GM18907 (cell line): ENCODE measurements at regions not wholly inside any gene's neighbourhood (a gene's known extent, or its start where the extent isn't known, plus 50 kb on each side); places are given as distances from the start of the nearest gene placed in this dataset.
"Not testable (repeated sequence)": the region's sequence is repeated elsewhere in the genome, so short reads cannot be mapped to it uniquely, and the experiment has no call there.

Source experiments
- ATAC-seq: cut with Tn5 transposase; IDR thresholded peaks from one replicate; pipeline ENCODE4 v1.9.1; 2021; ENCODE audit warnings: mild to moderate bottlenecking, moderate library complexity; ENCODE audit not compliant: unreplicated experiment

DNA sequence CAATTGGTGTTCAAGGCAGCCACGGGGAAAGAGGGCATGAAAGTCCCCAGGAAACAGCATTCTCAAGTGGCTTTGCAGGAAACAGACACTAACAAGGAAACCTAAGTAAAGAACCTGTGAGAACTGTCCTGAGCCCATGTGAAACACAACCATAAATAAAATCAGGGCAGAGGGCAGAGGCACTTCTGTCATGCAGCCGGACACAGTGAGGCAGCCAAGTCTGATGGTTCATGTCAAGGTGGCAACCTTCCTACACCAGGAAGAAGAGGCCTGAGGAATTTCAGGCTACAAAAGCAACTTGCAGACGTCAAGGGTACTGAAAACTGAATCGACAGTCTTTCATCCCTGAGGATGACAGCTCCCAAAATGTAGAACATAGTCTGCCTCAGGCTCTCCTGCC, 458.2 kb upstream of the NPVF start:
- ATAC-seq = no peak

- no peak for ATAC-seq
Observed at GRCh38 chr7:25694211-25694610, 457.8 kb upstream of the NFE2L3 start.

DNA sequence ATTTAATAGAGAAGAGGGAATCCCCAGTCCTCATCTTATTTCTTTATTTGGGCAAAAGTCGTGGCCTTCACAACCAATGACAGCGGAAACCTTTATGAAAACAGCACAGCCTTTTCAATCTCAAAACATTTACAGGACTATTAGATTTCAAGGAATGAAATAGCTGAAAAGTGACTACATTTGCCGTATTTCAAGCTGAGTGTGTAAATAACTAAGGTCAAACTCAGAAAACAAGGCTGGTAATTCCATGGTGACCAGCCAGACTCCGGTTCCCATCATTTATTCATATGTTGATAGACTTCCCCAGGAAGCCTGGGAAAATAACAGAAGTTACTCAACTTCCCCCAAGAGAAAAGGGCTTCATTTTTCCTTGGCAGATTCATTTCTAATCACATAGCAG, 457.3 kb upstream of the NFE2L3 start:
- ATAC-seq = no peak

GRCh38 chr7:25696571-25696970, 455.4 kb upstream of the NFE2L3 start:
- ATAC-seq = no peak

GRCh38 chr7:25698451-25699113, 453.4 kb upstream of the NFE2L3 start:
- ATAC-seq = no peak

GRCh38 chr7:25700141-25700540, 451.9 kb upstream of the NFE2L3 start:
- ATAC-seq = not testable (repeated sequence)

DNA sequence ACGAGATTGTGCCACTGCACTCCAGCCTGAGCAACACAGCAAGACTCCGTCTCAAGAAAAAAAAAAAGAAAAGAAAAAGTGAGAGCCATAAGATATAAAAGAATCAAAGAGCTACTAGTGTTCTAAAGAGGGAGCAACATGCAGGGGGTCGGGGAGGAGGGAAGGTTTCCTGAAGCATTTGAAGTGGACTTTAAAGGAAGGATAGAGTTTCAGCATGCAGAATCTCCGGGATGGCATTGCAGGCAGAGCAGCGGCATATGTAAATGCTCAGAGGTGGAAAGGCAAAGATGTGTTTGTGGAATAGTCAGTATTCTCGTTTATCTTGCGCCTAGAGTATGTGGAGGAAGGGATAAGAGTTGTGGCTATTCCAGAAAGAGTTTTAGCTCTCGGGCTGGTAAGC, 447.6 kb upstream of the NFE2L3 start:
- no peak for ATAC-seq

DNA sequence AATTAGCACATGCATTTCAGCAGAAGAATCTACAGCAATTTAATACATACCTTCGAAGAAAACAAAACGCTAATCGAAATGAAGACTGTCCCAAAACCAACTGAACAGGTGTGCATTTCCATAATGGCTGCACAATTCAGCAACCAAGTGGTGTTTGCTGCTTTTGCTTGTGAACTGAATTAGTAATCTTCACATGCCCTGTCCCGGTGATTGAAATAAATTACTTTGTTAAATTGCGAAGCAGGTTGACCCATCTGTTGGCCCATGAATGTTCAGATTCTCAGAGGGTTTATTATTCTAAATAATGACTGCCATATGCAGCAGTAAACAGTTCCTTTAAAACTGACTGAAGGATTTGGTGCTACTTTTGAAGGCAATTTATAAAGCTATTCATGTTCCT, 445.2 kb upstream of the NFE2L3 start:
- no peak for ATAC-seq

DNA sequence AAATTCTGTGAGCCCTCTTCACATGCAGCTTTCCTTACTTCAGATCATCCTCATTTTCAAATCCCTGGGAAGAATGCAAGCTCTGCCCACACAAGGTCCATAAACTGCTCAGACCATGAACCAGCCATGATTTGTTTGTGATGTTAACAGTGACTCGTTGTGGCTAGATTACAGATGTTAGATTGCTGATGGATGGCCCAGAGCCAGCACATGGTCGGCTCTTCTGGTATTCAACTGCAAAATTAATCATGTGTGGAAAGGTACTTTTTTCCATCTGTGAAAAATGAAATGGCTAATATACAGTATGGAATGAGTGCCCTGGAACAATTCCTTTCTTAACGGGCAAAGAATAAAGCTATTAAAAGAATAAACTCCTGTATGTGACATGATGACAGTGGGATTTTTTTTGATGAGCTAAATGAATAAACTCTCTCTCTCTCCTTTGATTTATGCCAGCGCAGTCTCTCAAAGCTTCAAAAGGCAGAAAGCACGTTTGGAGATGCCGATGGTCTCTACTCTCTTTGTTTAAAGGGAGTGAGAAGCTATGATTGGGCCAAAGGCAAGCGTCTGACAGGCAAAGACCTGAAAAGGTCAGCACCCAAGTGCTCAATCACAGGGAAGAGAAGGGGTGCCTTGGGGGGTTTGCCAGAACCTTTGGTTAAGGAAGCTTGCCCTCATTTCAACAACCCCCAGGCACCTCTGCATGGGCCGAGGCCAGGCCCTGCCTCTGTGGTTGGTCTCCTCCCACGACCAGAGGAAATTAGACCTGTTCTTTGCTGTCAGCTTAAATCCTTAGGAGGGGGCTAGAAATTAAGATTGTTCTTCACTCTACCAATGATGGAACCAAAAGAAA, 444.0 kb upstream of the NFE2L3 start:
- no peak for ATAC-seq

- no peak for ATAC-seq
Observed at GRCh38 chr7:25710959-25711358, 441.0 kb upstream of the NFE2L3 start.

GRCh38 chr7:25711940-25712339, 440.1 kb upstream of the NFE2L3 start:
- no peak for ATAC-seq

DNA sequence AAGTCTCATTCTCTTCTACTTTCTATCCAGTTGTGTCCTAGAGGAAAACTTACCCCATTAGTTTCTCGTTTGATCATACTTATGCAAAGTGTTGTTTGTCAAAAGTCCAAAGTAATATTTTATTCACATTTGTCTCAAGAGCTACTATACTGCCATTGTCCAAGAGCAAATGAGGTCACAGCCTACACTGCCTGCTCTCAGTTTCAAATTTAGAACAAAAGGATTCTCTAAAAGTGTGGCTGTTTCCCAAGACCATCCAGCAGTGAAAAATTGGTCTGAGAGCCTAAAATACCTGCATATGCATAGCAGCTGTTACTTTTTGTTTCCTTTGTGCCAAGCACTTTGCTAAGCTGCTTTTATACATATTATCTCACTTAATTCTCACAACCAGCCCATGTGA, 439.5 kb upstream of the NFE2L3 start:
- ATAC-seq = no peak

DNA sequence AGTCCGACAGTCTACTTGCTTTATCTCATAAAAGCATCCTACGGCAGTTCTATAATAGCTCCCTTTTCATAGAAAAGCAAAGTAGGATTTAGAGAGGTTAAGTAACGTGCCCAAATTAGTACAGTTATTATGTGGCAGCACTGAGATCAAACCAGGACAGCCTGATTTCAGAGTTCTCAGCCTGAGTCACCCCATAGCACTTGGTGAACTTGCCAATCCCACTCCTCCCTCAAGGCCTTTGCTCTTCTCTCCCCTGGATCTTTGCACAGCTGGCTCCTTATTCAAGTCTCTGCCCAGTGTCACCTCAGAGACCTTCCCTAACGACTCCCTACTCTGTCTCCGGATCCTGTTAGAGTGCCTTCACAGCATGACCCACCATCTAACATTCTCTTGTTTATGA, 438.0 kb upstream of the NFE2L3 start:
- no peak for ATAC-seq

- no peak for ATAC-seq
Observed at GRCh38 chr7:25716421-25716820, 435.6 kb upstream of the NFE2L3 start.

GRCh38 chr7:25718596-25718995, 433.4 kb upstream of the NFE2L3 start:
- no peak for ATAC-seq

- ATAC-seq = no peak
Observed at GRCh38 chr7:25719190-25719896, 432.7 kb upstream of the NFE2L3 start.

DNA sequence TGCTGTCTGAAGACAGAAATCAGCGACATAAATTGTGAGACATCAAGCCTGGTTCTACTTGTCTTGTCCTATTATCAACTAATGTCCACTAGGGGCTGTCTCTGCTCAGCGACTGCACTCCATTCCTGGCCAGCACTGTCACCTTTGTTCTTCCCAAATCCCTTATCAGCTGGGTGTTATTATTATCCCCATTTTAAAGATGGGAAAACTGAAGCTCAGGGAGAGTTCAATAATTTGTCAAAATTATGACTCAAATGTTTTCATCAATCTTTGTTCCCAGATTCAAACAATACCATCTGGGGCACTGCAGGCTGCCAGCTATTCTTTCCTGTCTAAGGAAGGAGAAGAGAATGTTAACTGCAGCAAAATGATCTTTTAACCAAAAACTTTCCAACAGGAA, 431.6 kb upstream of the NFE2L3 start:
- ATAC-seq = no peak

- ATAC-seq = no peak
Observed at GRCh38 chr7:25722856-25723255, 429.1 kb upstream of the NFE2L3 start.

DNA sequence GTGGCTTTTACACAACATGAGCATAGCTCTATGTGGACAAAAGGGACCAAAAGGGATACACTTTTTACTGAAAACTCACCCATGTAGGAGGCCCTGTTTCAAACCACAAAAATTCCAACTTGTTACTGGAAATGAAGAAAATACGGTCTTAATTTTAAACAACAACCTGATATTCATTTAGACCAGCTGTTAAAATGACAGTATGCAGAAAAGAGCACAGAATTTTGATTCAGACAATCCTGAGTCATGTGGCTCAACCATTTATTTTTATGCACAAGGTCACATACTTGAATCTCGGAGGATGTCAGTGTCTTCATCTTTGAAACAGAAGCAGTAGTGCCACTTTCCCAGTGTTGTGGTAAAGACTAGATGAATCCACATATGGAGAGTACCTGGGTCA, 426.5 kb upstream of the NFE2L3 start:
- ATAC-seq = no peak

GRCh38 chr7:25726170-25726780, 425.7 kb upstream of the NFE2L3 start:
- ATAC-seq = no peak

DNA sequence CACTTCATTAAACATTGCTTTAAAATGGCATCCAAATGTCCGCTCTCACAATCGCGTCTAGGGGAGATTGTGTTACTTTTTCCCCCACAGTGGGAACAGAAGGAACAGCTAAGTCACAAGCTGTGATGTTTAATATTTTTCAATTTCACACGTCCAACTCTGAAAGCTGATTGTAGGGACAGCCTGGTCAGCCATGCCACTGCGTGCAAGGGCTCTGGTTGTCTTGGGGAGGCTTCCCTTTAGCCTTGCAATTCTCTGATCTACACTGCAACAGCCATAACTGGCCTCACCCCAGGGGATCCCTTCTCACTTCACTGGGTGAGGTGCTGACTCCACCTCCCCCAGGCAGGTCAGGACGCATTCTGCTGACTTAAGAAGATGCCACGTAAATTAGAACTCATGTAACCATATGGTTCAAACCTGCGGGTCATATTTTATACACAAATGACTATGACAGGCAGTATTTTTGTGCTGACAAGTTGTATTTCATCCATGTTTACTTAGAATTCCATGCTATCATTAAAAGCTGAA, 425.2 kb upstream of the NFE2L3 start:
- ATAC-seq = no peak
